HG02870 (cell line): ENCODE measurements at regions not wholly inside any gene's neighbourhood (a gene's known extent, or its start where the extent isn't known, plus 50 kb on each side); places are given as distances from the start of the nearest gene placed in this dataset.
"Not testable (repeated sequence)": the region's sequence is repeated elsewhere in the genome, so short reads cannot be mapped to it uniquely, and the experiment has no call there.

Source experiments
- ATAC-seq: cut with Tn5 transposase; IDR thresholded peaks from one replicate; pipeline ENCODE4 v1.9.1; 2021; ENCODE audit warnings: mild to moderate bottlenecking, moderate library complexity; ENCODE audit not compliant: unreplicated experiment

- ATAC-seq, result no peak
Measured at GRCh38 chr10:62585211-62585775, 211.1 kb downstream of the ZNF365 start.

- ATAC-seq, result no peak
Measured at GRCh38 chr10:62587011-62587410, 212.8 kb downstream of the ZNF365 start.

- ATAC-seq, result no peak
Measured at GRCh38 chr10:62588116-62588515, 213.9 kb downstream of the ZNF365 start.

GRCh38 chr10:62589689-62590088 is 214.8 kb upstream of the ADO start:
- no peak for ATAC-seq

- ATAC-seq, result no peak
Measured at GRCh38 chr10:62590306-62590705, 214.2 kb upstream of the ADO start.

GRCh38 chr10:62594093-62594520 is 210.4 kb upstream of the ADO start:
- ATAC-seq, result peak; percentile 65

GRCh38 chr10:62597226-62597625 is 207.3 kb upstream of the ADO start:
- no peak for ATAC-seq

GRCh38 chr10:62599161-62599560 is 205.4 kb upstream of the ADO start:
- ATAC-seq, result no peak

- ATAC-seq, result not testable (repeated sequence)
Measured at GRCh38 chr10:62606551-62606950, 198.0 kb upstream of the ADO start.

GRCh38 chr10:62608189-62608875 is 196.2 kb upstream of the ADO start:
- ATAC-seq, result not testable (repeated sequence)

- peak; percentile 57 for ATAC-seq
Measured at GRCh38 chr10:62610649-62611229, 193.8 kb upstream of the ADO start.

GRCh38 chr10:62613424-62613823 is 191.1 kb upstream of the ADO start:
- no peak for ATAC-seq

GRCh38 chr10:62613859-62614258 is 190.7 kb upstream of the ADO start:
- ATAC-seq, result no peak

GRCh38 chr10:62614389-62615157 is 189.9 kb upstream of the ADO start:
- ATAC-seq, result peak; percentile 65

- ATAC-seq, result no peak
Measured at GRCh38 chr10:62616885-62617590, 187.5 kb upstream of the ADO start.

GRCh38 chr10:62617652-62618051 is 186.9 kb upstream of the ADO start:
- ATAC-seq, result no peak

GRCh38 chr10:62618054-62618453 is 186.5 kb upstream of the ADO start:
- no peak for ATAC-seq

GRCh38 chr10:62618576-62619412 is 185.7 kb upstream of the ADO start:
- no peak for ATAC-seq

GRCh38 chr10:62619413-62619738 is 185.1 kb upstream of the ADO start:
- ATAC-seq, result no peak

GRCh38 chr10:62620491-62620890 is 184.0 kb upstream of the ADO start:
- no peak for ATAC-seq
